NT2/D1 (cell line): ENCODE measurements at regions not wholly inside any gene's neighbourhood (a gene's known extent, or its start where the extent isn't known, plus 50 kb on each side); places are given as distances from the start of the nearest gene placed in this dataset.
"Not testable (repeated sequence)": the region's sequence is repeated elsewhere in the genome, so short reads cannot be mapped to it uniquely, and the experiment has no call there.

ENCODE experiments used
- YY1 ChIP-seq: IDR thresholded peaks from 2 replicates; pipeline ENCODE4 v1.6.1; 2011; ENCODE audit not compliant: insufficient read length, insufficient read depth
- ZNF274 ChIP-seq: IDR thresholded peaks from 2 replicates; pipeline ENCODE4 v1.6.1; 2011; ENCODE audit warnings: mild to moderate bottlenecking, low read depth, low read length

DNA sequence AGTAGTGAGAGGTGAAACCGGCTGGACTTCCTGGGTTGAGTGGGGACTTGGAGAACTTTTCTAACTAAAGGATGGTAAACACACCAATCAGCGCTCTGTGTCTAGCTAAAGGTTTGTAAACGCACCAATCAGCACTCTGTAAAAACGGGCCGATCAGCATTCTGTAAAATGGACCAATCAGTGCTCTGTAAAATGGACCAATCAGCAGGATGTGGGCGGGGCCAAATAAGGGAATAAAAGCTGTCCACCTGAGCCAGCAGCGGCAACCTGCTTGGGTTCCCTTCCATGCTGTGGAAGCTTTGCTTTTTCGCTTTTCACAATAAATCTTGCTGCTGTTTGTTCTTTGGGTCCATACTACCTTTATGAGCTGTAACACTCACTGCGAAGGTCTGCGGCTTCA, 621.2 kb downstream of the JRKL start:
- TF ChIP-seq YY1, ZNF274: not testable (repeated sequence)
